Testis (tissue), 2 donors: ENCODE measurements at regions not wholly inside any gene's neighbourhood (a gene's known extent, or its start where the extent isn't known, plus 50 kb on each side); places are given as distances from the start of the nearest gene placed in this dataset.

Experiments
- POLR2A ChIP-seq: fragments of 450-650 bp; IDR thresholded peaks from one replicate; pipeline ENCODE4 v1.6.1; 2017; ENCODE audit warnings: antibody characterized with exemption, mild to moderate bottlenecking, moderate library complexity
- TF ChIP-seq, protein P1 (sequence below), 3 experiments: fragments of 450-650 bp in 2 of 3; fragments of 200-600 bp in 1 of 3; sonication (generic) in 1 of 3; IDR thresholded peaks; one replicate each; pipeline ENCODE4 v1.5.1; 2016 to 2019; ENCODE audit warnings: antibody characterized with exemption in 3 of 3, mild to moderate bottlenecking in 2 of 3, moderate library complexity in 1 of 3

DNA sequence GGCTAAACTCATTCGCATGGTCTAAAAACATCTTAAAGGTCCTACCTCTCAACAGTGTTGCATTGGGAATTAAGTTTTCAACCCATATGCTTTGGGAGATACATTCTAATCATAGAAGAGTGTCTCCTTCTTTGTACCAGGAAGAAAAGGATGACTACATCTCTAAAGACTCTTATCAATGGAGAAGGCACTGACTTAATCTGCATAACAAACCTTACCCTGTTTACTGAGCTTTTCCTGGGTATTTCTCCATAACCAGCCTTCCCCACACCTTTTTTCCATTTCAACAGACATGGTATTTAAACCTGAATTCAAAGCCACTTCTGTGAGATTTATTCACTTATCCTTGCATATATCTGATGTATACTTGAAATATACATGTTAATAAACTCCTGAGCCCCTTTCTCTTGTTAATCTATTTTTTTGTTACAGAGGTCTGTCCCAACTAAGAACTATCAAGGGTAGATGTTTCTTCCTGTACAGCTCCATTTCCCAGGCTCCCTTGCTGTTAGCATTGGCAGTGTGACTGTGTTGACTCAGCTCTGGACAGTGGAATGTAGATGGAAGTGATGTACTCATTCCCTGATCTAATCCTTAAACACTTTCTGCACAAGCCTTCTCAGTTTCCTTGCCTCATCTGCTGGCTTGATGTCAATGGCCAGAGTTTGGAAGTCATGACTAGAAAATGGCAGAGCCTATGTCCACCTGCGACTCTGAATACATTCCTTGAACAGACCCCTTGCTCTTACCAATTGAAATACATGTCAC, 148.9 kb upstream of the CPEB2 start:
- TF ChIP-seq POLR2A = no peak
- TF ChIP-seq, protein P1, sequence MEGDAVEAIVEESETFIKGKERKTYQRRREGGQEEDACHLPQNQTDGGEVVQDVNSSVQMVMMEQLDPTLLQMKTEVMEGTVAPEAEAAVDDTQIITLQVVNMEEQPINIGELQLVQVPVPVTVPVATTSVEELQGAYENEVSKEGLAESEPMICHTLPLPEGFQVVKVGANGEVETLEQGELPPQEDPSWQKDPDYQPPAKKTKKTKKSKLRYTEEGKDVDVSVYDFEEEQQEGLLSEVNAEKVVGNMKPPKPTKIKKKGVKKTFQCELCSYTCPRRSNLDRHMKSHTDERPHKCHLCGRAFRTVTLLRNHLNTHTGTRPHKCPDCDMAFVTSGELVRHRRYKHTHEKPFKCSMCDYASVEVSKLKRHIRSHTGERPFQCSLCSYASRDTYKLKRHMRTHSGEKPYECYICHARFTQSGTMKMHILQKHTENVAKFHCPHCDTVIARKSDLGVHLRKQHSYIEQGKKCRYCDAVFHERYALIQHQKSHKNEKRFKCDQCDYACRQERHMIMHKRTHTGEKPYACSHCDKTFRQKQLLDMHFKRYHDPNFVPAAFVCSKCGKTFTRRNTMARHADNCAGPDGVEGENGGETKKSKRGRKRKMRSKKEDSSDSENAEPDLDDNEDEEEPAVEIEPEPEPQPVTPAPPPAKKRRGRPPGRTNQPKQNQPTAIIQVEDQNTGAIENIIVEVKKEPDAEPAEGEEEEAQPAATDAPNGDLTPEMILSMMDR (IDR thresholded peaks at IDR 0.05) = no peak
